HepG2 (cell line): ENCODE measurements at regions not wholly inside any gene's neighbourhood (a gene's known extent, or its start where the extent isn't known, plus 50 kb on each side); places are given as distances from the start of the nearest gene placed in this dataset.

Experiments
- GABPB1 ChIP-seq: IDR thresholded peaks from 2 replicates; pipeline ENCODE4 v1.6.1; 2016; ENCODE audit warnings: mild to moderate bottlenecking, missing genetic modification reagents, moderate library complexity, missing compliant biosample characterization
- GATAD2A ChIP-seq: IDR thresholded peaks from 2 replicates; pipeline ENCODE4 v1.6.1; 2016
- HIC2 ChIP-seq: sonication (generic); formaldehyde crosslinking; IDR thresholded peaks from 2 replicates; pipeline ENCODE4 v1.9.0; 2022; ENCODE audit warnings: low read depth, missing genetic modification reagents
- KDM2A ChIP-seq: sonication (generic); formaldehyde crosslinking; IDR thresholded peaks from 2 replicates; pipeline ENCODE4 v1.4.0; 2020; ENCODE audit warnings: low read depth, missing genetic modification reagents, borderline replicate concordance
- KDM6A ChIP-seq: IDR thresholded peaks from 2 replicates; pipeline ENCODE4 v1.6.1; 2016; ENCODE audit warnings: low read depth
- MAX ChIP-seq: IDR thresholded peaks from 2 replicates; pipeline ENCODE4 v1.6.1; 2012; ENCODE audit warnings: inconsistent platforms
- MED8 ChIP-seq: sonication (generic); formaldehyde crosslinking; IDR thresholded peaks from 2 replicates; pipeline ENCODE4 v1.8.1; 2023; ENCODE audit warnings: mild to moderate bottlenecking, missing genetic modification reagents; ENCODE audit not compliant: insufficient replicate concordance
- MEIS2 ChIP-seq: sonication (generic); formaldehyde crosslinking; IDR thresholded peaks from 2 replicates; pipeline ENCODE4 v1.9.0; 2021; ENCODE audit warnings: mild to moderate bottlenecking, missing genetic modification reagents
- MIXL1 ChIP-seq: IDR thresholded peaks from 2 replicates; pipeline ENCODE4 v1.6.1; 2016
- NR0B2 ChIP-seq: sonication (generic); formaldehyde crosslinking; IDR thresholded peaks from 2 replicates; pipeline ENCODE4 v1.4.0; 2020; ENCODE audit warnings: mild to moderate bottlenecking, missing genetic modification reagents
- PHB2 ChIP-seq: fragments of 450-650 bp; IDR thresholded peaks from 2 replicates; pipeline ENCODE4 v1.6.1; 2018; ENCODE audit not compliant: partially characterized antibody
- SALL1 ChIP-seq: sonication (generic); formaldehyde crosslinking; IDR thresholded peaks from 2 replicates; pipeline ENCODE4 v1.8.0; 2022; ENCODE audit warnings: mild to moderate bottlenecking, missing genetic modification reagents
- SKIL ChIP-seq: sonication (generic); formaldehyde crosslinking; IDR thresholded peaks from 2 replicates; pipeline ENCODE4 v1.8.0; 2022; ENCODE audit warnings: missing genetic modification reagents, mild to moderate bottlenecking, moderate library complexity, borderline replicate concordance
- STAG1 ChIP-seq: sonication (generic); formaldehyde crosslinking; IDR thresholded peaks from 2 replicates; pipeline ENCODE4 v1.4.0; 2020; ENCODE audit warnings: missing genetic modification reagents
- SUZ12 ChIP-seq: fragments of 150-350 bp; IDR thresholded peaks from 2 replicates; pipeline ENCODE4 v1.6.1; 2014; ENCODE audit warnings: low read depth, low read length
- TEAD3 ChIP-seq: optimal IDR thresholded peaks from 2 replicates; pipeline ENCODE3; 2016; ENCODE audit warnings: borderline replicate concordance
- THAP8 ChIP-seq: sonication (generic); formaldehyde crosslinking; IDR thresholded peaks from 2 replicates; pipeline ENCODE4 v1.5.1; 2020; ENCODE audit warnings: missing genetic modification reagents, mild to moderate bottlenecking, borderline replicate concordance
- ZNF639 ChIP-seq: conservative IDR thresholded peaks from 2 replicates; pipeline ENCODE4 v1.6.1; 2018; ENCODE audit warnings: missing genetic modification reagents
- ZNF674 ChIP-seq: sonication (generic); formaldehyde crosslinking; IDR thresholded peaks from 2 replicates; pipeline ENCODE4 v1.5.0; 2020; ENCODE audit warnings: low read depth, mild to moderate bottlenecking, missing genetic modification reagents
- ZNF747 ChIP-seq: sonication (generic); formaldehyde crosslinking; IDR thresholded peaks from 2 replicates; pipeline ENCODE4 v1.8.1; 2023; ENCODE audit warnings: missing genetic modification reagents, mild to moderate bottlenecking, borderline replicate concordance
- ZSCAN12 ChIP-seq: sonication (generic); formaldehyde crosslinking; IDR thresholded peaks from 2 replicates; pipeline ENCODE4 v1.9.0; 2021; ENCODE audit warnings: mild to moderate bottlenecking, missing genetic modification reagents
- ZZZ3 ChIP-seq: sonication (generic); formaldehyde crosslinking; IDR thresholded peaks from 2 replicates; pipeline ENCODE4 v1.4.0; 2020; ENCODE audit warnings: missing genetic modification reagents, mild to moderate bottlenecking, borderline replicate concordance

GRCh38 chr6:168150551-168151320 lies 71.7 kb upstream of the FRMD1 start (continued):
- TF ChIP-seq STAG1 (CRISPR knock-in tag) (peak; percentile 99), ZSCAN12 (CRISPR knock-in tag) (no peak), SALL1 (CRISPR knock-in tag) (peak; percentile 13; the same call in 1 of the 2 replicates), KDM6A (CRISPR knock-in tag) (no peak), ZNF674 (no peak), HIC2 (CRISPR knock-in tag) (peak; percentile 44; the same call in 1 of the 2 replicates), PHB2 (no peak), SUZ12 (0 out of 2 replicates have a peak, but pooled peaks have one; percentile 29), THAP8 (no peak), MAX (peak; percentile 51; the same call in 1 of the 2 replicates), ZNF747 (CRISPR knock-in tag) (no peak), MEIS2 (CRISPR knock-in tag) (no peak), SKIL (CRISPR knock-in tag) (no peak), ZNF639 (CRISPR knock-in tag) (no peak), MED8 (CRISPR knock-in tag) (no peak), NR0B2 (CRISPR knock-in tag) (no peak), GATAD2A (0 out of 2 replicates have a peak, but pooled peaks have one; percentile 13), GABPB1 (CRISPR knock-in tag) (peak; percentile 18; the same call in 1 of the 2 replicates), ZZZ3 (CRISPR knock-in tag) (no peak), MIXL1 (CRISPR knock-in tag) (0 out of 2 replicates have a peak, but pooled peaks have one; percentile 14), TEAD3 (CRISPR knock-in tag) (peak; percentile 11), KDM2A (peak; percentile 48; the same call in 1 of the 2 replicates)
